ENCODE measurements at regions not wholly inside any gene's neighbourhood (a gene's known extent, or its start where the extent isn't known, plus 50 kb on each side); places are given as distances from the start of the nearest gene placed in this dataset.
"Not testable (repeated sequence)": the region's sequence is repeated elsewhere in the genome, so short reads cannot be mapped to it uniquely, and the experiment has no call there.

GRCh38 chr4:1589098-1589497, 95.0 kb downstream of the FAM53A start:
- intact Hi-C loops (cut with DNase I) = no loop called here
- no peak for ATAC-seq
- DNase-seq (ENCODE audit: low spot score) = no peak

DNA sequence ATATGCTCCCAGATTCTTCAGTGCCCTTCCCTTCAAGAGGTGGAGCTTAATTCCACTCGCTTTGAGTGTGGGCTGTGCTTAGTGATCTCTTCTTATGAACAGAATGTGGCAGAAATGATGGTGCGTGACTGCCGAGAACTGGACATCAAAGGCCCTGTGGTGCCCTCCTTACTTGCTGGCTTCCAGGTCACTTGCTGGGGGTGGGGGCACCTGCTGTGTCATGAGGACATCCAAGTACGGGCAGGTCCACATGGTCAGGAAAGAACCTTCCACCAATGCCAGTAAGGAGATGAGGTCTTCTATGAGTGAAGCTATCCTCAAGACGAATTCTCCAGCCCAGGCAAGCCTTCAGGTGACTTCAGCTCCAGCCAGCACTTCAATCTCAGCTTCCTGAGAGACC, 95.8 kb downstream of the FAM53A start:
- intact Hi-C loops (cut with DNase I) = no loop called here
- DNase-seq (ENCODE audit: low spot score) = no peak
- no peak for ATAC-seq

- ATAC-seq (no peak), DNase-seq (ENCODE audit: low spot score) (no peak)
- intact Hi-C loops (cut with DNase I) = no loop called here
Measured at GRCh38 chr4:1584498-1584897, 99.6 kb downstream of the FAM53A start.

- ATAC-seq (no peak), DNase-seq (ENCODE audit: low spot score) (no peak)
- intact Hi-C loops (cut with DNase I) = no loop called here
Measured at GRCh38 chr4:1583859-1584258, 100.3 kb downstream of the FAM53A start.

DNA sequence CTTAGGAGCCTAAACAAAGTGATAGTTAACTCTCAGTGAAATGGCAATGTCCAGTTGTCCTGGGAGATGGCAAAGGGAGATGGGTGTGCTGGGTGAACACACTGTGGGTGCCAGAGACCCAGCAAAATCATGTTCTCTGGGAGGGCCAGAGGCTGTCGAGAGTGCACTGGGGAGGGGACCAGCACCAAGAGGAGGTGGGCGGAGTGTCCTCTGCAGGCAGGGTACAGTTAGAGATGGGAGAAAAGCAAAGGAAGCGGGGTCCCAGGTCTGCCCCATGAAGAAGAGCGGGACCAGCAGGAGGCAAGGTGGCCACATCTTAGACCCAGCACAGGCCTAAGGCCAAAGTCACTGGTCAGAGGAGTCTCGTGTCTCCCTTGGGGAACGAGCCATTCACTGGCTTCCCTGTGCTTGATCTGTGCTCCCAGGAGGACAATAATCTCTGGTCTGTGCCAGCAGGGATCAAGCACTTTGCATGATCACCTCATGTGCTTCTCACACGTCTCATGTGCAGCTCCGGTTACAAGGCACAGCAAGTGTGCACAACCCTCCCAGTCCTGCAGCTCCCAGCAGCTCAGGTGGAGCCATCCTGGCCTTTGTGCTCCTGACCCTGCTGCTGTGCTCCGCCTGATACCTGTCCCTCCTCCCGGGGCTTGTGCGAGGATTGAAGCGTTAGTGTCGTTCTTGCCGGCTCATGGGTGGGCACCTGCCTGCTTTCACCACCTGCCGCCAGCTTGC, 100.9 kb downstream of the FAM53A start:
- intact Hi-C loops (cut with DNase I) = no loop called here
- DNase-seq (ENCODE audit: low spot score) = no peak
- no peak for ATAC-seq

DNA sequence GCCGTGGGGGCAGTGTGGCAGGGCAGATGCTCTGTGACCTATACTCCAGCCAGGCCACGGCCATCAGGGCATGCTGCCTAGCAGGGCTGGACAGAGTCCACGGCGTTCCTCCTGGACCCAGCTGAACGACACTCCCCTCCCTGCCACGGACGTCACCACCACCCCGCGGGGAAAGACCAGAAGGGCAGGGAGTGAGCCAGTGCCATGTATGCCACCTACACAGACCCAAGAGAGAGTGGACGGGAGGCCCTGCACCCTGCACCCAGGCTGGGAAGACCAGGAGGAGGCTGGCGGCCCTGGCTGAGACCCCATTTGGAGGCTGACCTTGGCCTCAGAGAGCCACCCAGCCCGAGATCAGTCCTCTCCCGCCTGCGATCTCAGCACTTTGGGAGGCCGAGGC, 101.9 kb downstream of the FAM53A start:
- ATAC-seq = no peak
- no peak for DNase-seq (ENCODE audit: low spot score)
- intact Hi-C loops (cut with DNase I) = no loop called here

DNA sequence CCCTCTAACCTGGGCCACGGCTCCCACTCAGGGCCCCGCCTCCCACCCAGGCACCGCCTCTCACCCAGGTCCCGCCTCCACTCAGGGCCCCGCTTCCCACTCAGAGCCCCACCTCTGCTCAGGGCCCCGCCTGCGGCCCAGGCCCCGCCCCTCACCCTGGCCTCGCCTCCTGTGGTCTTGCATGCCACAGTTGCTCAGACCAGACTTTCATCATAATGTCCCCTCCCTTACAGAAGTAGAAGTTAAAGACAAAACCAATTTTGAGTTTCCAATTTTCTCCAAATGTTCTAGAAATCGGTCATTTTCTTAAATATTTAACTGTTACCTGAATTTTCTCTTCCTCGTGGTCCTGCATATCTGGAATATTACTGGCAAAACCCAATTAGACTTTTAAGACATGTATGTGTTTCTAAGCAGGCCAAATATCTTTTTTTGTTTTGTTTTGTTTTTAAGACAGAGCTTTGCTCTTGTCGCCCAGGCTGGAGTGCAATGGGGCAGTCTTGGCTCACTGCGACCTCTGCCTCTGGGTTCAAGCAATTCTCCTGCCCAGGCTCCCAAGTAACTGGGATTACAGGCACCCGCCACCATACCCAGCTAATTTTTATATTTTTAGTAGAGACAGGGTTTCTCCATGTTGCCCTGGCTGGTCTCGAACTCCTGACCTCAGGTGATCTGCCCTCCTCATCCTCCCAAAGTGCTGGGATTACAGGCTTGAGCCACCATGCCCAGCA, 102.8 kb downstream of the FAM53A start:
- DNase-seq (ENCODE audit: low spot score) (peak; percentile 94), ATAC-seq (peak; percentile 87)
- intact Hi-C loops (cut with DNase I) = not testable (repeated sequence)

GRCh38 chr4:1580692-1581012, 103.5 kb downstream of the FAM53A start:
- DNase-seq (ENCODE audit: low spot score); intact Hi-C loops (cut with DNase I); ATAC-seq: not testable (repeated sequence)

DNA sequence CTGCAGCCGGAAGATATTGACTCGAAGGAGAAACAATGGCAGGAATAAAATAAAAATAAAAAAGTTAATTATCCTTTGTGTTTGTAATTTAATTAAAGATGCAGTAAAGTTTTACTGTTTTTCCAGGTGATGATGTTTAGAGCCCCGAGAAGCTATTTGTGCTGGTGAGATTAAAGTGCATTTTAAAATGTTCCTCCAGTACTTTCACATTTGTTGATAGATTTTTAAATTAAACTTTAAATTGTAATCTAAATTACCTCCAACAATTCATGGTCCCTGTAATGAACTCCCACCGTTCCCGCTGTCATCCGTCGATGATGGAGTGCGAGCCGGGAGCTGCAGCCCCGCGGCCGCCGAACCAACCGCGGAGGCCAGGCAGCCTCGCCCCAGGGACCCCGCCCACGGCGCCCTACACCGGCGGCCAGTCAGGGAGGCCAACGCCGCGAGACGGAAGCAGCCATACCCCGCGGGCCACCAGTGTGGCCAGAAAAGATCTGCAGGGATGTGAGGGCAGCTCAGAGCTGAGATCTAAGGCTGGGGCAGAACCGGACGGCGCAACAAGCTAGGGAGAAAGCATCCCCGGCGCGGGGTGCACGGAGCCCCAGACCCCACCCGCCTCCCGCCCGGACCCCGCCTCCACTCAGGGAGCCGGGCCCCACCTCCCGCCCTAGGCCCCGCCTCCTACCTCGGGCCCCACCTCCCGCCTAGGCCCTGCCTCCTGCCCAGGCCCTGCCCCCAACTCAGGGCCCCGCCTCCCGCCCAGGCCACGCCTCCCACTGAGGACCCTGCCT, 104.0 kb downstream of the FAM53A start:
- ATAC-seq (peak; percentile 94), DNase-seq (ENCODE audit: low spot score) (peak; percentile 97)
- intact Hi-C loops (cut with DNase I) = no loop called here

GRCh38 chr4:1579001-1579900, 104.9 kb downstream of the FAM53A start:
- intact Hi-C loops (cut with DNase I) = no loop called here
- DNase-seq (ENCODE audit: low spot score) (peak; percentile 90), ATAC-seq (peak; percentile 73)

- ATAC-seq = no peak
- intact Hi-C loops (cut with DNase I) = no loop called here
- no peak for DNase-seq (ENCODE audit: low spot score)
Measured at GRCh38 chr4:1578251-1578773, 105.8 kb downstream of the FAM53A start.

DNA sequence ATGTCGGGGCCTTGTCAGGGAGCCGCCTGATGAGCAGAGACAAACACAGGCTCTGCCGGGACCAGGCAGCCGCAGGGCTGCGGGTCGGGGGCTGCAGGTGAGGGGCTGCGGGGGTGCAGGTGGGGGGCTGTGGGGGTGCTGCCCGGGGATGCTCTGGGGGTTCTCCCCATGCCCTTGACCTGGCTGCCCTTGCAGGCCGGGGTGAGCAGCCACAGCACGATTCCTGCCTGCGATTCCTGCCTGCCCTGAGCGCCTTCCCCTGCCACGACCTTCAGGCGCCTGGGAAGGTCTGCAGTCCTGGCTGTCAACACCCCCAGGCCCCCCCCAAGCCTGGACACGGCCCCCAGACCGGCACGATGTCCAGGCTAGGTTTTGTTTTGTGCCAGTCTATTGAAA, 106.3 kb downstream of the FAM53A start:
- intact Hi-C loops (cut with DNase I) = no loop called here
- ATAC-seq = no peak
- no peak for DNase-seq (ENCODE audit: low spot score)

DNA sequence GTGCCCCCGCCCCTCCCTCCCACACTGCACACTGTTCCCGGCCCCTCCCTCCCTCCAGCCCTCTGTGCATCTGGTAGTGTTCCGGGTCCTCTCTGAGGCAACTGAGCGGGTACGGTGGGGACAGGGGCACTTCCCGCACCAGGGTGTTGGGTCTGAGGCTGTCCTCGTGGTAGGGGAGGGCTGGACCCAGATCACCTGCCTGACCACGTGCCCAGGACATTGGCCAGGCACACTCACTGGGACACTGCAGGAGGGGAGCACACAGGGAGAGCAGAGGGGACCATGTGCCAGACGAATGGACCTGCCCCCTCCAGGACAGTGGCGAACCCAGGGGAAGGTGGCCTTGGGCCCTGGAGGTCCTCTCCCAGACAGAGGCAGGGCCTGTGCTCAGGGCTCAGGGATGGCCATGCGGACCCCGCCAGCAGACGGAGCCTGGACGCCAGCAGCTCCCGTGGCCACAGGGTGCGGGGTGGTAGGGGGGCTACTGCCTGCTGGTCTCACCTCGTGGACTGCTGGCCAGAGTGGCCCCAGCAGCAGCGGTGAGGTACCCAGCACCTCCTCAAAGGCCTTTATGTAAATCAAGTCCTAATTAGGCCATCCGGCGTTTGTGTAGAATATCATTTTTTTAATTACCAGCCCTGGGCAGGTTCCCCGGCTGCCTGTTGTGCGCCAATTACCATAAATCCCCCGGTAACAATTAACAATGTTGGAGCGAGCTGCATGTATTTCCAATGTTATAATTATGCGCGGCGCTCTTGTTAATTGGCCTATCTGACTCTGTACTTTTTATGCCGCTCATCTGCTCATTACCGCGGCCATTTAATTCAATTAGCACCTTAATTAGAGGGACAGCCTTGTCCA, 106.9 kb downstream of the FAM53A start:
- no peak for DNase-seq (ENCODE audit: low spot score)
- intact Hi-C loops (cut with DNase I) = no loop called here
- ATAC-seq = no peak

DNA sequence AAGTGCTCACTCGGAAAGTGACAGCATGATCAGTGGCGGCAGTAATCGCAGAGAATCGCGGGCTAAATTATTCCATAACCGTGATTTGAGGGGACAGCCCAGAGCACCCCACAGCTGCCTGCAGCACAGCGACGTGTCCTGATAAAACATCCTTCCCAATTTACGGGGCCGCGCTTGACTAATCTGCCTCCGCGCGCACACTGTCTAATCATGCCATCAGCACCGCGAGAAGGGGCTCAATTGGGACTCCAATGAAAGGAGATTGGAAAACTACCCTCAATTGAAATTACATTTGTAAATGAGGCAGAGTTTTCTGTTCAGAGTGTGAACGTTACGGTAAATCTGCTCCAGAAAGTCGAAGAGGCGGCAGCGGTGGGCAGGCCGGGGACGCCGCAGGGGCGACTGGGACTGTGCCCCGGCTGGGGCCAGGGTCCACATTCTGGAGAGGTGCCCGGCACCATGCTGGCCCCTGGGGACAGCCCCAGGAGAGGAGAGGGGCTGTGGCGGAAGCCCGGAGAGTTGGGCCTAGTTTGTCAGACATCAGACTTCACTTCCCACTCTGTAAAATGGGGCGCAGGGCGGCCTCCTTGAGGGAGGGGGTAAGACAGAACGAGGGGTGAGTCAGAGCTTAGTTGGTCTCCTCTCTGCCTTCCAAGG, 107.7 kb downstream of the FAM53A start:
- ATAC-seq (no peak), DNase-seq (ENCODE audit: low spot score) (no peak)
- intact Hi-C loops (cut with DNase I) = no loop called here

DNA sequence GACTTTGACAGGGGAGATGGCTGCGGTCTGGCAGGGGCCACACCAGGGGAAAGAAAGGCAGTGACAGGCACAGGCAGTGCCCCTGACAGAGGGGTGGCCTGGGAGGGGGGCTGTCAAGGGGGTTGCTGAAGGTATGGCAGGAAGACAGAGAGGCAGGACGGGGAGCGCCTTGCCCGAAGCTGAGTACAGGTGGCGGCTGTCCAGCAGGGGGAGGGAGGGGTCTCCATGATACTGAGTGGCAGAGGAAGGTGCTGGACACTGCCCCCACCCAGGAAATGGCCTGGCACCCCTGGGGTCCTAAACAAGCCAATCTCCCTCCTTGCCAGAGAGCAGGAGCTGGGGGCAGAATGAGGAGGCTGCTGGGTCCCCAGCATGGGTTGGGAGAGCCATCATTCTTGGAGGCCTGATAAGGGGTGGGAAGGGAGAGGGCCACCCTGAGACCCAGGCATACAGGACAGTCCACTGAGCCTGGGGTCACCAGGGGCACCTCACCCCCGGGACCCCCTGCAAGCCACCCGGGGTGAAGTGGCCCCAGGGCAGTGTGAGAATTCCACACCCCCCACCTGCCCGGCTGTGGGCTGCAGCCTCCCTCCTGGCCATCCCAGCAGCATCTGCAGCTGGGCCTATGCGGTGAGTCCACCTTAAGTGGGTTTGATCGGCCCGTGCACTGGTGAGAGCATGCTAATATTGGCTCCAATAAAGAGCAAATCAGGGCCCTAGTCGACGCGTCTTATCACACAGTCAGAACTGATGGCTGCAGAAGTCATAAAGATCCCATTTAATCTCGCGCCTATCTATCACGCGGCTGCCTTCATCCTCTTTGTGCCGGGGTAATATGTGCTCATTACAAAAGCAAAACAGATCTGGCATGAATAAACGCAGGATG, 108.5 kb downstream of the FAM53A start:
- ATAC-seq (no peak), DNase-seq (ENCODE audit: low spot score) (no peak)
- intact Hi-C loops (cut with DNase I) = no loop called here

- no peak for DNase-seq (ENCODE audit: low spot score)
- intact Hi-C loops (cut with DNase I) = no loop called here
- no peak for ATAC-seq
Measured at GRCh38 chr4:1574601-1575417, 109.3 kb downstream of the FAM53A start.
